Prostate gland (tissue), 2 donors: ENCODE measurements at regions not wholly inside any gene's neighbourhood (a gene's known extent, or its start where the extent isn't known, plus 50 kb on each side); places are given as distances from the start of the nearest gene placed in this dataset.

Source experiments
- CTCF ChIP-seq, 4 experiments: fragments of 200-600 bp in 2 of 4; fragments of 450-650 bp in 2 of 4; sonication (generic) in 2 of 4; IDR thresholded peaks; 1 replicate in 3 of 4; 2 replicates in 1 of 4; pipeline ENCODE4 v1.5.1; 2016 to 2019; ENCODE audit warnings: antibody characterized with exemption in 4 of 4, mild to moderate bottlenecking in 2 of 4, moderate library complexity in 2 of 4
- POLR2A ChIP-seq: fragments of 450-650 bp; IDR thresholded peaks from one replicate; pipeline ENCODE4 v1.6.1; 2016; ENCODE audit warnings: antibody characterized with exemption, mild to moderate bottlenecking
- POLR2AphosphoS5 ChIP-seq: sonication (generic); formaldehyde crosslinking; IDR thresholded peaks from one replicate; pipeline ENCODE4 v1.6.1; 2017; ENCODE audit warnings: antibody characterized with exemption

GRCh38 chr9:75669721-75670120 lies 220.8 kb upstream of the PCSK5 start:
- TF ChIP-seq POLR2AphosphoS5 (no peak), CTCF (IDR thresholded peaks at IDR 0.05) (no peak), POLR2A (no peak)
